H1 (cell line): ENCODE measurements at regions not wholly inside any gene's neighbourhood (a gene's known extent, or its start where the extent isn't known, plus 50 kb on each side); places are given as distances from the start of the nearest gene placed in this dataset.

ENCODE experiments used
- CTCF ChIA-PET: fragments of 300-600 bp; sonication (Branson Sonifier 250); formaldehyde crosslinking; loops from one replicate; lab custom pipeline; 2021; ENCODE audit not compliant: partially characterized antibody; lab: Charles Lee
- POLR2A ChIA-PET: fragments of 300-600 bp; sonication (Branson Sonifier 250); formaldehyde crosslinking; loops from one replicate; lab custom pipeline; 2021; ENCODE audit warnings: inconsistent platforms; ENCODE audit not compliant: partially characterized antibody; lab: Charles Lee
- DNase-seq, 2 experiments: peaks; one replicate each; pipeline versions ENCODE4 v3.0.0 to v3.0.0-alpha.2; 2010 to 2022; ENCODE audit warnings: low spot score in 2 of 2, low read depth in 1 of 2, mixed read lengths in 1 of 2
- FAIRE-seq: peaks from 2 replicates; lab custom pipeline; 2011; peaks lifted over from hg19 to GRCh38; lab: Jason Lieb, UNC
- H2AFZ ChIP-seq: 2 replicates; pipeline ENCODE4 v1.8.1; 2012; ENCODE audit warnings: low read length, inconsistent platforms
- H2AK5ac ChIP-seq: 2 replicates; pipeline ENCODE4 v1.6.1; 2013; ENCODE audit warnings: low read depth, low read length
- H2BK120ac ChIP-seq: replicated peaks from 2 replicates; pipeline ENCODE3; 2013; ENCODE audit warnings: low read depth, low read length, inconsistent platforms
- H2BK12ac ChIP-seq: 2 replicates; pipeline ENCODE4 v1.6.1; 2013; ENCODE audit warnings: low read depth, low read length
- H2BK15ac ChIP-seq: 2 replicates; pipeline ENCODE4 v1.6.1; 2013; ENCODE audit warnings: low read length
- H2BK20ac ChIP-seq: 2 replicates; pipeline ENCODE4 v1.6.1; 2013; ENCODE audit warnings: low read length
- H2BK5ac ChIP-seq: 2 replicates; pipeline ENCODE4 v1.6.1; 2013; ENCODE audit warnings: low read depth, low read length
- H3K14ac ChIP-seq: 2 replicates; pipeline ENCODE4 v1.6.1; 2013; ENCODE audit warnings: inconsistent platforms; ENCODE audit not compliant: insufficient read length
- H3K18ac ChIP-seq: 2 replicates; pipeline ENCODE4 v1.6.1; 2013; ENCODE audit warnings: low read length; ENCODE audit errors: extremely low read depth
- H3K23ac ChIP-seq: 2 replicates; pipeline ENCODE4 v1.6.1; 2013; ENCODE audit warnings: inconsistent platforms; ENCODE audit not compliant: insufficient read length
- H3K23me2 ChIP-seq: 2 replicates; pipeline ENCODE4 v1.6.1; 2013; ENCODE audit warnings: low read depth, low read length
- H3K27ac ChIP-seq: 2 replicates; pipeline ENCODE4 v1.6.1; 2011; ENCODE audit warnings: low read depth, low read length, inconsistent platforms
- H3K27me3 ChIP-seq, 4 experiments: replicated peaks in 1 of 4; 1 replicate in 1 of 4; 2 replicates in 3 of 4; pipeline versions ENCODE4 v1.6.1 to v1.8.1; 2011 to 2013; ENCODE audit warnings: low read length in 3 of 4, mild to moderate bottlenecking in 3 of 4, inconsistent platforms in 2 of 4, mixed read lengths in 2 of 4, moderate library complexity in 1 of 4; ENCODE audit not compliant: control insufficient read depth in 3 of 4, insufficient read depth in 3 of 4; ENCODE audit errors: extremely low read depth in 1 of 4
- H3K36me3 ChIP-seq, 4 experiments: 2 replicates each; pipeline versions ENCODE4 v1.6.1 to v1.8.1; 2011 to 2013; ENCODE audit warnings: mild to moderate bottlenecking in 4 of 4, low read length in 3 of 4, moderate library complexity in 2 of 4, control low read depth in 1 of 4, inconsistent platforms in 1 of 4; ENCODE audit not compliant: insufficient read depth in 4 of 4, control insufficient read depth in 2 of 4
- H3K4ac ChIP-seq: replicated peaks from 2 replicates; pipeline ENCODE3; 2013; ENCODE audit warnings: low read length, low read depth, mixed read lengths, inconsistent platforms; ENCODE audit not compliant: insufficient read length
- H3K4me1 ChIP-seq, 4 experiments: replicated peaks in 1 of 4; 1 replicate in 1 of 4; 2 replicates in 3 of 4; pipeline versions ENCODE4 v1.6.1 to v1.8.1; 2011 to 2013; ENCODE audit warnings: low read length in 3 of 4, inconsistent platforms in 2 of 4, mixed read lengths in 1 of 4; ENCODE audit not compliant: insufficient read depth in 4 of 4, control insufficient read depth in 3 of 4
- H3K4me2 ChIP-seq, 2 experiments: 2 replicates each; pipeline versions ENCODE4 v1.6.1 to v1.8.1; 2011 to 2013; ENCODE audit warnings: low read depth in 2 of 2, low read length in 2 of 2, control low read depth in 1 of 2, inconsistent platforms in 1 of 2, mild to moderate bottlenecking in 1 of 2; ENCODE audit not compliant: insufficient read depth in 1 of 2
- H3K4me3 ChIP-seq, 4 experiments: fragments of 200-600, 300-600 bp in 1 of 4; sonication (generic), shearing (Covaris generic), sonication (Bioruptor Twin) in 1 of 4; 2 replicates each; pipeline versions ENCODE4 v1.5.1 to v1.8.1; 2011 to 2016; ENCODE audit warnings: low read length in 4 of 4, low read depth in 3 of 4, control low read depth in 2 of 4, inconsistent platforms in 2 of 4, mild to moderate bottlenecking in 2 of 4, mixed read lengths in 1 of 4, moderate library complexity in 1 of 4; ENCODE audit not compliant: insufficient read depth in 2 of 4; ENCODE audit errors: extremely low read depth in 1 of 4
- H3K56ac ChIP-seq: replicated peaks from 2 replicates; pipeline ENCODE3; 2013; ENCODE audit warnings: low read depth, mild to moderate bottlenecking, mixed read lengths, low read length, inconsistent platforms; ENCODE audit not compliant: insufficient read length
- H3K79me1 ChIP-seq: 2 replicates; pipeline ENCODE4 v1.6.1; 2013; ENCODE audit warnings: low read depth, low read length, control low read depth
- H3K79me2 ChIP-seq, 2 experiments: 2 replicates each; pipeline versions ENCODE4 v1.6.1 to v1.8.1; 2012 to 2013; ENCODE audit warnings: low read length in 2 of 2, mild to moderate bottlenecking in 2 of 2, inconsistent platforms in 1 of 2; ENCODE audit not compliant: insufficient read depth in 2 of 2, control insufficient read depth in 1 of 2
- H3K9ac ChIP-seq, 4 experiments: replicated peaks in 1 of 4; 1 replicate in 1 of 4; 2 replicates in 3 of 4; pipeline versions ENCODE4 v1.6.1 to v1.8.1; 2011 to 2013; ENCODE audit warnings: low read depth in 3 of 4, low read length in 3 of 4, control low read depth in 2 of 4, mild to moderate bottlenecking in 2 of 4, moderate library complexity in 2 of 4, inconsistent platforms in 1 of 4; ENCODE audit errors: extremely low read depth in 1 of 4
- H3K9me3 ChIP-seq, 2 experiments: 2 replicates each; pipeline versions ENCODE4 v1.6.1 to v1.8.1; 2012 to 2013; ENCODE audit warnings: mild to moderate bottlenecking in 2 of 2, moderate library complexity in 2 of 2, control low read depth in 1 of 2, inconsistent platforms in 1 of 2, low read depth in 1 of 2, low read length in 1 of 2, mixed read lengths in 1 of 2; ENCODE audit not compliant: insufficient read depth in 2 of 2
- H4K20me1 ChIP-seq, 2 experiments: replicated peaks in 1 of 2; 2 replicates each; pipeline versions ENCODE3 to v1.8.1; 2011 to 2013; ENCODE audit warnings: inconsistent platforms in 2 of 2, low read length in 2 of 2, mild to moderate bottlenecking in 1 of 2; ENCODE audit not compliant: insufficient read depth in 2 of 2, control insufficient read depth in 1 of 2
- H4K5ac ChIP-seq: 2 replicates; pipeline ENCODE4 v1.6.1; 2013; ENCODE audit warnings: low read length, low read depth, mixed read lengths, inconsistent platforms; ENCODE audit not compliant: insufficient read length
- H4K8ac ChIP-seq: 2 replicates; pipeline ENCODE4 v1.8.0; 2013; ENCODE audit warnings: mild to moderate bottlenecking, moderate library complexity, low read length, inconsistent platforms; ENCODE audit not compliant: insufficient read depth; ENCODE audit errors: extremely low read depth
- H4K91ac ChIP-seq: replicated peaks from 2 replicates; pipeline ENCODE3; 2013; ENCODE audit warnings: low read length, mixed read lengths, inconsistent platforms; ENCODE audit not compliant: insufficient read length
- CBX5 ChIP-seq: fragments of 300-800, 300-1000 bp; sonication (generic); IDR thresholded peaks from 2 replicates; pipeline ENCODE4 v1.7.1; 2016; ENCODE audit warnings: antibody characterized with exemption, low read length, low read depth
- CHD2 ChIP-seq: IDR thresholded peaks from 2 replicates; pipeline ENCODE4 v1.6.1; 2012; ENCODE audit warnings: low read length, improper control_type of control experiment
- CTBP2 ChIP-seq: IDR thresholded peaks from 2 replicates; pipeline ENCODE4 v1.7.0; 2011; ENCODE audit warnings: borderline replicate concordance, mild to moderate bottlenecking, moderate library complexity, mixed read lengths, low read length; ENCODE audit not compliant: insufficient read depth, insufficient read length
- EZH2 ChIP-seq: fragments of 200-600 bp; sonication (generic); IDR thresholded peaks from 2 replicates; pipeline ENCODE4 v1.7.1; 2012; ENCODE audit warnings: low read depth, mild to moderate bottlenecking, moderate library complexity, low read length, inconsistent platforms; ENCODE audit not compliant: severe bottlenecking
- KDM1A ChIP-seq: fragments of 200-600, 300-600 bp; sonication (generic); IDR thresholded peaks from 2 replicates; pipeline ENCODE4 v1.7.1; 2016; ENCODE audit warnings: mild to moderate bottlenecking, low read length, borderline replicate concordance
- KDM5A ChIP-seq: fragments of 200-600 bp; IDR thresholded peaks from 2 replicates; pipeline ENCODE4 v1.7.1; 2012; ENCODE audit warnings: mild to moderate bottlenecking, low read length, inconsistent platforms, mixed read lengths
- NRF1 ChIP-seq: IDR thresholded peaks from 2 replicates; pipeline ENCODE4 v1.6.1; 2011; ENCODE audit warnings: mild to moderate bottlenecking, low read depth, low read length, improper control_type of control experiment
- SUZ12 ChIP-seq: fragments of 200-600 bp; sonication (generic); IDR thresholded peaks from 2 replicates; pipeline ENCODE4 v1.6.1; 2012; ENCODE audit warnings: mild to moderate bottlenecking, inconsistent platforms, low read length, moderate library complexity, mixed read lengths
- WGBS, 2 experiments: shearing (Covaris generic) in 1 of 2; methylation state at CpG; one replicate each; pipeline versions ENCODE4 v1.1.6 to v1.1.7; 2013 to 2015; ENCODE audit warnings: low lambda C conversion rate in 2 of 2, mixed read lengths in 2 of 2, inconsistent platforms in 1 of 2, low coverage in 1 of 2, missing lambda C conversion rate in 1 of 2; ENCODE audit not compliant: insufficient replicate concordance in 2 of 2, insufficient coverage in 1 of 2, insufficient read length in 1 of 2; ENCODE audit errors: extremely low coverage in 1 of 2, missing lambda C conversion rate in 1 of 2; 5-methylcytosine and 5-hydroxymethylcytosine counted together

DNA sequence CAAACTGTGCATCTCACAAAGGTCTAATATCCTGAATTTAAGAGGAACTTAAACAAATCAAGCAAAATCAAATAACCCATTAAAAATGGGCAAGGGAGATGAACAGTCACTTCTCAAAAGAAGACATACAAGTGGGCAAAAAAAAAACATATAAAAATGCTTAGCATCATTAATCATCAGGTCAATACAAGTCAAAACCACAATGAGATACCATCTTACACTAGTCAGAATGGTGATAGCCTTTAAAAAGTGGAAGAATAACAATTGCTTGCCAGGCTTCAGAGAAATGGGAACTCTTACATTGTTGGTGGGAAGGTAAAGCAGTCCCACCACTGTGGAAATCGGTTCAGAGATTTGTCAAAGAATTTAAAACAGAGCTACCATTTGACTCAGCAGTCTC lies 646.7 kb upstream of the PTCHD4 start:
- no peaks in the 10 kb centered on the region for H3K79me1 ChIP-seq
- no peaks in the 10 kb centered on the region for H3K9me3 ChIP-seq
- no peak overlapping the region for H3K18ac ChIP-seq
- H2BK120ac ChIP-seq = no peak overlapping the region
- H3K4me1 ChIP-seq = no peaks in the 10 kb centered on the region
- H2BK15ac ChIP-seq = no peak overlapping the region
- no peaks in the 10 kb centered on the region for H4K20me1 ChIP-seq
- DNase-seq (no peak), FAIRE-seq (no peak)
- H3K27me3 ChIP-seq = no peaks in the 10 kb centered on the region
- CTCF ChIA-PET = no interaction called here
- H4K91ac ChIP-seq = no peak overlapping the region
- no peaks in the 10 kb centered on the region for H3K79me2 ChIP-seq
- WGBS, 2 experiments = 83% methylated on average over 1 of the region's 1 CpG; no CpG with 5 or more reads in 1 of the 2 experiments
- H4K5ac ChIP-seq = no peak overlapping the region
- H3K56ac ChIP-seq = no peak overlapping the region
- no peak overlapping the region for H2BK20ac ChIP-seq
- no peak overlapping the region for H3K4ac ChIP-seq
- no peaks in the 10 kb centered on the region for H3K36me3 ChIP-seq
- H2BK12ac ChIP-seq = no peak overlapping the region
- H3K23me2 ChIP-seq = no peaks in the 10 kb centered on the region
- no peak overlapping the region for H3K27ac ChIP-seq
- no peak overlapping the region for H3K9ac ChIP-seq
- H3K23ac ChIP-seq = no peak overlapping the region
- H2BK5ac ChIP-seq = no peak overlapping the region
- no peak overlapping the region for H2AFZ ChIP-seq
- H3K14ac ChIP-seq = no peak overlapping the region
- no peak overlapping the region for H4K8ac ChIP-seq
- POLR2A ChIA-PET = no interaction called here
- H2AK5ac ChIP-seq = no peak overlapping the region
- no peak overlapping the region for H3K4me2 ChIP-seq
- H3K4me3 ChIP-seq = no peak overlapping the region
- no peak for TF ChIP-seq CHD2
- TF ChIP-seq KDM1A = no peak
- no peak for TF ChIP-seq CTBP2
- TF ChIP-seq KDM5A = no peak
- TF ChIP-seq CBX5 = no peak
- no peak for TF ChIP-seq SUZ12
- TF ChIP-seq NRF1 = no peak
- TF ChIP-seq EZH2 = no peak
